ENCODE measurements at regions not wholly inside any gene's neighbourhood (a gene's known extent, or its start where the extent isn't known, plus 50 kb on each side); places are given as distances from the start of the nearest gene placed in this dataset.
"Not testable (repeated sequence)": the region's sequence is repeated elsewhere in the genome, so short reads cannot be mapped to it uniquely, and the experiment has no call there.

DNA sequence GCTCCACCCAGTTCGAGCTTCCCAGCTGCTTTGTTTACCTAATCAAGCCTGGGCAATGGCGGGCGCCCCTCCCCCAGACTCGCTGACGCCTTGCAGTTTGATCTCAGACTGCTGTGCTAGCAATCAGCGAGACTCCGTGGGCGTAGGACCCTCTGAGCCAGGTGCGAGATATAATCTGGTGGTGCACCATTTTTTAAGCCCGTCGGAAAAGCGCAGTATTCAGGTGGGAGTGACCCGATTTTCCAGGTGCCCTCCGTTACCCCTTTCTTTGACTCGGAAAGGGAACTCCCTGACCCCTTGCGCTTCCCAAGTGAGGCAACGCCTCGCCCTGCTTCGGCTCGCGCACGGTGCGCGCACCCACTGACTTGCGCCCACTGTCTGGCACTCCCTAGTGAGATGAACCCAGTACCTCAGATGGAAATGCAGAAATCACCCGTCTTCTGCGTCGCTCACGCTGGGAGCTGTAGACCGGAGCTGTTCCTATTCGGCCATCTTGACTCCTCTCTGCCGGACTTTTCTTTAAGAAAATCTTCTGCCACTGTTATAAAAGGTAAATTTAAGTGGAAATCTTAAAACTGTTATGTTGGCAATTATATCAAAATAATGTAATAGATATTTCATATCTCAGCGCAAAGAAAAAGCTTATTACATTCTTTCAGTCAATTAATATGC lies 313.5 kb upstream of the FSIP2 start:
- H3K27ac Mint-ChIP-seq, H3K4me3 Mint-ChIP-seq, H3K27me3 Mint-ChIP-seq: not testable (repeated sequence)

GRCh38 chr2:185428000-185428399 lies 310.6 kb upstream of the FSIP2 start:
- no peak overlapping the region for H3K27ac Mint-ChIP-seq
- no peaks in the 10 kb centered on the region for H3K4me1 Mint-ChIP-seq (ENCODE audit: low read depth)
- no peaks in the 10 kb centered on the region for H3K27me3 Mint-ChIP-seq
- H3K4me3 Mint-ChIP-seq, result no peak overlapping the region
- no peaks in the 10 kb centered on the region for H3K36me3 Mint-ChIP-seq (ENCODE audit: low read depth)
- no peaks in the 10 kb centered on the region for H3K9me3 Mint-ChIP-seq

More for the DNA sequence above, 313.5 kb upstream of the FSIP2 start:
- H3K9me3 Mint-ChIP-seq; H3K36me3 Mint-ChIP-seq (ENCODE audit: low read depth); H3K4me1 Mint-ChIP-seq (ENCODE audit: low read depth): not testable (repeated sequence)

GRCh38 chr2:185433824-185434223 lies 304.8 kb upstream of the FSIP2 start:
- Mint-ChIP-seq H3K4me3 (no peak overlapping the region), H3K27me3 (no peaks in the 10 kb centered on the region), H3K4me1 (ENCODE audit: low read depth) (no peaks in the 10 kb centered on the region), H3K9me3 (peaks cover 5% of the 10 kb centered on the region), H3K36me3 (ENCODE audit: low read depth) (no peaks in the 10 kb centered on the region), H3K27ac (no peak overlapping the region)

DNA sequence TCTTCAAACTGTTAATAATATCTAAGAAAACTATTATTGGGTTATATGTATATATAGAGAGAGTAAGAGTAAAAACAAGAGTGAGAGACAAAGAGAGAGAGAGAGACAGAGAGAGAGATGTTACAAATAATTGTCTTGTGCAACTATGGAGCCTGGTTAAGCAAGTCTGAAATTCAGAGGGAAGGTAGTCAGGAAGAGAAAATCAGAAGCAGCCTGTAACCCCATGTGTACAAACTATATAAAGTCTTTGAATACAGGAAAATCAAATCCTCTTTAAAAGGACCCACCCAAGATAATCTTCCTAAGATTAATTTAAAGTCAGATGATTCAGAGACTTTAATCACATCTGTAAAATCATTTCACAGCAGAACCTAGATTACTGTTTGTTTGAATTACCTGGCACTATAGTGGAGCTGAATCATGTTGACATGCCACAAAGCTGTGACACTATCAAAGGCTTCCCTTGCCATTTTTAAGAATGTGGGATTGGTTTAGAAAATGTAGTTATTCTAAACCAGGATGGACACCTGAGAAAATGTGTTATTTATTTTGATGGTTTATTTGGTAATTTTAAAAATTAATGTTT lies 301.7 kb upstream of the FSIP2 start:
- Mint-ChIP-seq H3K36me3 (ENCODE audit: low read depth) (no peaks in the 10 kb centered on the region), H3K9me3 (peaks cover 5% of the 10 kb centered on the region), H3K4me1 (ENCODE audit: low read depth) (no peaks in the 10 kb centered on the region), H3K4me3 (no peak overlapping the region), H3K27ac (no peak overlapping the region), H3K27me3 (no peaks in the 10 kb centered on the region)

GRCh38 chr2:185441486-185442005 lies 297.1 kb upstream of the FSIP2 start:
- no peaks in the 10 kb centered on the region for H3K27me3 Mint-ChIP-seq
- H3K4me3 Mint-ChIP-seq, result no peak overlapping the region
- H3K4me1 Mint-ChIP-seq (ENCODE audit: low read depth), result no peaks in the 10 kb centered on the region
- H3K27ac Mint-ChIP-seq, result no peak overlapping the region
- no peaks in the 10 kb centered on the region for H3K36me3 Mint-ChIP-seq (ENCODE audit: low read depth)
- H3K9me3 Mint-ChIP-seq, result no peaks in the 10 kb centered on the region

DNA sequence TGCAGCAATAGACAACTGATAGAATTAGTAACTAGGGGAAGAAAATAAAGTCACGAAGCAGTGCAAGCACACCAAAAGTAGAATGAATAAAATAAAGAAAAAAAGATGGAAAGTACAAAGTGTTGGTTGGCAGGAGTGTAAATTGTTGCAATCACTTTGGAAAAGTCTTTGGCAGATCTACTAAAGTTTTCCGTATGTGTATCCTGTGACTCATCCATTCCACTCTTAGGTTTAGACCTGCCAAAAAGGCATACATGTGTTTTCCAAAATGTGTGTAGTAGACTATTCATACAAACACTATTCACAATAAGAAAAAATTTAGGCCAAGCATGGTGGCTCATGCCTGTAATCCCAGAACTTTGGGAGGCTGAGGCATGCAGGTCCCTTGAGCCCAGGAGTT lies 282.1 kb upstream of the FSIP2 start:
- Mint-ChIP-seq H3K27ac (no peak overlapping the region), H3K4me3 (no peak overlapping the region), H3K27me3 (no peaks in the 10 kb centered on the region), H3K9me3 (peaks cover 4% of the 10 kb centered on the region), H3K4me1 (ENCODE audit: low read depth) (no peaks in the 10 kb centered on the region), H3K36me3 (ENCODE audit: low read depth) (no peaks in the 10 kb centered on the region)

GRCh38 chr2:185463481-185463880 lies 275.1 kb upstream of the FSIP2 start:
- no peaks in the 10 kb centered on the region for H3K27me3 Mint-ChIP-seq
- no peak overlapping the region for H3K27ac Mint-ChIP-seq
- no peaks in the 10 kb centered on the region for H3K4me1 Mint-ChIP-seq (ENCODE audit: low read depth)
- peaks cover 20% of the 10 kb centered on the region for H3K9me3 Mint-ChIP-seq
- no peaks in the 10 kb centered on the region for H3K36me3 Mint-ChIP-seq (ENCODE audit: low read depth)
- no peak overlapping the region for H3K4me3 Mint-ChIP-seq

- no peak overlapping the region for H3K4me3 Mint-ChIP-seq
- no peaks in the 10 kb centered on the region for H3K4me1 Mint-ChIP-seq (ENCODE audit: low read depth)
- H3K27ac Mint-ChIP-seq, result no peak overlapping the region
- no peaks in the 10 kb centered on the region for H3K36me3 Mint-ChIP-seq (ENCODE audit: low read depth)
- no peaks in the 10 kb centered on the region for H3K27me3 Mint-ChIP-seq
- H3K9me3 Mint-ChIP-seq, result peaks cover 24% of the 10 kb centered on the region
Observed at GRCh38 chr2:185466915-185467314, 271.7 kb upstream of the FSIP2 start.

DNA sequence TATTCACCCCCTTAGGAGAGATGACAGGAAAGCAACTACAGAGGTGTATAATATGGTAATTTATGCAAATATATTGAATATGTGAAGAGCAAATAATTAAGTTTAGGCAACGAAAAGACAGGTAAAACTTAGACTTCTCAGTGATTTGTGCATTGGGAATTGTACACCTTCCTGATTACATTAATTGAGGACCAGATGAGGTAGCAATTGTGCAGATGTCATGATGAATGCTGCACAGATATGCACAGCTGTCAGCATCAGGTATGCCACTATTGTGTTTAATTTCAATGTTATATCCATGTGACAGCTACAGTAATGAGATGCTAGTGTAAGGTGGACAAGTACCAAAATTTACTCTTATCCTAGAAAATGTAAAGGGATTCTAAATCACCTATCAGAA lies 267.2 kb upstream of the FSIP2 start:
- Mint-ChIP-seq H3K27ac (no peak overlapping the region), H3K9me3 (peaks cover 4% of the 10 kb centered on the region)

DNA sequence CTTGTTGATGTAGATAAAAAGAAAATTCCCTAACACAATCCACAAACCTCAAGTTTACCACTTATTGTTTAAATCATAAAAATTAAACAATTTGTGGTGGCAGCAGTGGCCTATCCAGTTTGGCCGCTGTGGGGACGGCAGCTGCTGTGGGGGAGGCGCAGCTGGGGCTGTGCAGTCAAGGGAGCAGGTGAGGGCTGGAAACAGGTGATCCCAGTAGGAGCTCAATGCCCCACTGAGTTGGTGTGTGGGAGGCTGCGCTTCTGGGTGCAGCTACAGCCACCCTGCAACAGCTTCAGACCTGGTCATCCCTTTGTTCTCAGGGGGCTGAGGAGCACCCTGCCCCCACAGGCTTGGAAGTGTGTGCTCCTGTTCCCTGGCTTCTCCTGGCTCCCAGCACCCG lies 266.0 kb upstream of the FSIP2 start:
- Mint-ChIP-seq H3K4me1 (ENCODE audit: low read depth) (no peaks in the 10 kb centered on the region), H3K27ac (no peak overlapping the region), H3K4me3 (no peak overlapping the region), H3K36me3 (ENCODE audit: low read depth) (no peaks in the 10 kb centered on the region), H3K27me3 (no peaks in the 10 kb centered on the region), H3K9me3 (peaks cover 4% of the 10 kb centered on the region)

More for the DNA sequence above, 267.2 kb upstream of the FSIP2 start:
- no peaks in the 10 kb centered on the region for H3K36me3 Mint-ChIP-seq (ENCODE audit: low read depth)
- H3K4me1 Mint-ChIP-seq (ENCODE audit: low read depth), result no peaks in the 10 kb centered on the region
- no peaks in the 10 kb centered on the region for H3K27me3 Mint-ChIP-seq
- H3K4me3 Mint-ChIP-seq, result no peak overlapping the region

DNA sequence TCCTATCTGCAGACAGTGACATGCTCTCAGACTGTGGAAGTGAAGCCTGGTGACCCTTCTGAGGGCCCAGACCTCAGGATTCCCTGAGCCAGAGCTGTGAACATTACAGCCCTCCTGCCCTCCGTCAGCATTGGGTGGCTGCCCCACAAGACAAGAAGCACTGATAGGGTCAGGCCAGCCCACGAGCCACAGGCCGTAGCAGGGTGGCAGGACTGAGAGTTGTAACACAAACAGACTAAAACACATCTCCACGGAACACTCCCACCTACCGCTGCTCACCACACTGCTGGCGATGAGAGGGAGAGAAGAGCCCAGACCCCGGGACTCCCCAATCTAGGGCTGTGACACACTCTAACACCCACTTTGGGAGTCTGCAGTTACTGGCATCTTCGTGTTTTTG lies 264.8 kb upstream of the FSIP2 start:
- Mint-ChIP-seq H3K9me3 (peaks cover 4% of the 10 kb centered on the region), H3K4me1 (ENCODE audit: low read depth) (no peaks in the 10 kb centered on the region), H3K4me3 (no peak overlapping the region), H3K36me3 (ENCODE audit: low read depth) (no peaks in the 10 kb centered on the region), H3K27me3 (no peaks in the 10 kb centered on the region), H3K27ac (no peak overlapping the region)

GRCh38 chr2:185475914-185476313 lies 262.7 kb upstream of the FSIP2 start:
- Mint-ChIP-seq H3K4me1 (ENCODE audit: low read depth) (no peaks in the 10 kb centered on the region), H3K4me3 (no peak overlapping the region), H3K27me3 (no peaks in the 10 kb centered on the region), H3K36me3 (ENCODE audit: low read depth) (no peaks in the 10 kb centered on the region), H3K27ac (no peak overlapping the region), H3K9me3 (peaks cover 6% of the 10 kb centered on the region)

DNA sequence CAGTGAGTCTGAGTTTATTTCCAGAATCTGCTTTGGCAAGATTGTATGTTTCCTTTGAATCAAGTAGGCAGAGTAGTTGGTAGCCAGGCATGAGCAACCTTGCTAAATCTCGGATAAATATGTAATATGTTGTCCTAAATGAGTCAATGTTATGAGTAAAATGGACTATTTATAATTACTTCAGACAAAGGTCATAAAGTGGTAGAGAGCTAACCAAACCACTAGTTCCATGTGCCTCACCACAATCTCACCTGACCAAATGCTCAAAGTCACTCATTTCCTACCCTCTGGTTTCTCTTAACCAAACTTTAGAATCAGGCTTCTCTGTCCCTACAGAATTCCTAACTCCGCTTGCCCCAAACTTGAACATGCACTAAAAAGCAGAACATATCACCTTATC lies 261.2 kb upstream of the FSIP2 start:
- Mint-ChIP-seq H3K36me3 (ENCODE audit: low read depth) (no peaks in the 10 kb centered on the region), H3K27me3 (no peaks in the 10 kb centered on the region), H3K9me3 (peaks cover 4% of the 10 kb centered on the region), H3K4me1 (ENCODE audit: low read depth) (no peaks in the 10 kb centered on the region), H3K4me3 (no peak overlapping the region), H3K27ac (no peak overlapping the region)

GRCh38 chr2:185484602-185485001 lies 254.0 kb upstream of the FSIP2 start:
- H3K27ac Mint-ChIP-seq, result no peak overlapping the region
- no peak overlapping the region for H3K4me3 Mint-ChIP-seq
- no peaks in the 10 kb centered on the region for H3K4me1 Mint-ChIP-seq (ENCODE audit: low read depth)
- no peaks in the 10 kb centered on the region for H3K36me3 Mint-ChIP-seq (ENCODE audit: low read depth)
- no peaks in the 10 kb centered on the region for H3K27me3 Mint-ChIP-seq
- peaks cover 4% of the 10 kb centered on the region for H3K9me3 Mint-ChIP-seq

DNA sequence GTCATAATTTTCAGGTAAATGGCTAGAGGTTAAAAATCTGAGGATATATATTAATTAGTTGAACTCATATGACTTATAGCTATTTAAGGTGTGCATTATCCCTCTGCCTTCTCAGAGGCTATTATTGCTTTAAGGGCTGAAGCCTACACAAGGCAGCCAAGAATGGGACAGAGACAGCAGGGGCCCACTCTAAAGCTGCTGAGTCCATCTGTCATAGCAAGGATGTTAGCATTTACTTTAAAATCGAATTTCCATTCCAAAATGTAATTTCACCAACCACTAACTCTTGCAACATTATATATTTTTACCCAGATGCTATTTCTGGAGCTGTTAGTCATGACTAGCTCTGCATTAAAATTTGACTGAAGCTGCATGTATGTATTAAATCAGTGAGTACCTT lies 236.3 kb upstream of the FSIP2 start:
- Mint-ChIP-seq H3K9me3 (peaks cover 34% of the 10 kb centered on the region), H3K4me1 (ENCODE audit: low read depth) (no peaks in the 10 kb centered on the region), H3K36me3 (ENCODE audit: low read depth) (no peaks in the 10 kb centered on the region), H3K27ac (no peak overlapping the region), H3K27me3 (no peaks in the 10 kb centered on the region), H3K4me3 (no peak overlapping the region)

GRCh38 chr2:185507719-185508118 lies 230.9 kb upstream of the FSIP2 start:
- Mint-ChIP-seq H3K9me3 (peaks cover 51% of the 10 kb centered on the region), H3K36me3 (ENCODE audit: low read depth) (no peaks in the 10 kb centered on the region), H3K4me3 (no peak overlapping the region), H3K27ac (no peak overlapping the region), H3K4me1 (ENCODE audit: low read depth) (no peaks in the 10 kb centered on the region), H3K27me3 (no peaks in the 10 kb centered on the region)

Measured in stimulated activated naive CD8-positive, alpha-beta T cell treated with anti-CD3 and anti-CD28 coated beads, Interleukin-15, Interleukin-2, amounts not matched to agents 100 ng/mL and 50 ng/mL, for 24 hours (primary cell).